Parathyroid adenoma (tissue), 2 donors: ENCODE measurements at regions not wholly inside any gene's neighbourhood (a gene's known extent, or its start where the extent isn't known, plus 50 kb on each side); places are given as distances from the start of the nearest gene placed in this dataset.

Source experiments
- H2AFZ ChIP-seq: fragments of 300-600 bp; sonication (generic); one replicate; pipeline ENCODE4 v1.7.0; 2017; ENCODE audit warnings: antibody characterized with exemption, mild to moderate bottlenecking
- H3K27ac ChIP-seq: fragments of 300-600 bp; sonication (generic); one replicate; pipeline ENCODE4 v1.7.0; 2017
- H3K27me3 ChIP-seq: fragments of 300-600 bp; sonication (generic); one replicate; pipeline ENCODE4 v1.7.0; 2017; ENCODE audit warnings: low read length; ENCODE audit not compliant: control insufficient read depth, insufficient read depth
- H3K36me3 ChIP-seq: fragments of 300-600 bp; sonication (generic); one replicate; pipeline ENCODE4 v1.7.0; 2017; ENCODE audit warnings: low read length; ENCODE audit not compliant: control insufficient read depth, insufficient read depth
- H3K4me1 ChIP-seq: fragments of 300-600 bp; sonication (generic); one replicate; pipeline ENCODE4 v1.7.0; 2017; ENCODE audit warnings: control low read depth
- H3K4me2 ChIP-seq: fragments of 300-600 bp; sonication (generic); one replicate; pipeline ENCODE4 v1.7.0; 2017; ENCODE audit warnings: low read length
- H3K4me3 ChIP-seq: fragments of 300-600 bp; sonication (generic); one replicate; pipeline ENCODE4 v1.7.0; 2017; ENCODE audit warnings: low read depth, low read length
- H3K79me2 ChIP-seq: fragments of 300-600 bp; sonication (generic); one replicate; pipeline ENCODE4 v1.7.0; 2017; ENCODE audit warnings: control low read depth
- H3K9ac ChIP-seq: fragments of 300-600 bp; sonication (generic); one replicate; pipeline ENCODE4 v1.7.0; 2017; ENCODE audit warnings: mild to moderate bottlenecking
- H3K9me3 ChIP-seq: fragments of 300-600 bp; sonication (generic); one replicate; pipeline ENCODE4 v1.7.0; 2017; ENCODE audit warnings: low read length; ENCODE audit not compliant: control insufficient read depth
- TF ChIP-seq, protein P1 (sequence below): fragments of 300-600 bp; sonication (generic); IDR thresholded peaks from one replicate; pipeline ENCODE4 v1.7.0; 2017; ENCODE audit warnings: antibody characterized with exemption, mild to moderate bottlenecking
- donor health status: primary hyperparathyroidism.

DNA sequence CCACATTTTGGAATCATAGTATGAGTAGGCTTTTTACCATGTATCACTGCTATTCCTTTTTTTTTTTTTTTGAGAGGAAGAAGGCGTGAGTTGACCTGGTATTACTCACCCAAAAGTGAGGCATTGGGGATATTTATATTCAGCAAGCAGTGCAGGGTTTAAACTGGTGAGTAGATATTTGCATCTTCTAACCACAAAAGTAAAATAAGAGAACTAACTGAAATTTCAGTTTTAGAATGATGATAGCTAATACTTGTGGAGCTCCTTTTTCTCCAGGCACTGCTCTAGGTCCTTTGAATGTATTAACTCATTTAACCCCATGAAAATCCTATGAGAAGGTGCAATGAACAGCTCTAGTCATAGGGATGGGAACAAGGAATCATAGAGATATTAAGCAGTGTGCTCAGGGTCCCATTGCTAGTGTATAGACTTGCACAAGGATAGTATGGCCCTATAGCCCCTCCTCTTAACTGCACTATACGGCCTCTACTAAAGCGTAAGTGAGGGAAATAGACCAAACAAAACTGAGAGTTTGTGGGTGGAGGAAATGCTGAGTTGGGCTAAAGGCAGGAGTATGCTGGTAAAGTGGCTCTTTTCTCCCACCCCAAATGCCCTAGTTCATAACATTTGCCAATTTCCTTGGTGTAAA lies 104.3 kb upstream of the MAX start:
- H3K4me1 ChIP-seq: no peaks in the 10 kb centered on the region
- H3K9ac ChIP-seq: no peak overlapping the region
- H3K36me3 ChIP-seq: no peaks in the 10 kb centered on the region
- H3K27ac ChIP-seq: no peak overlapping the region
- H2AFZ ChIP-seq: no peak overlapping the region
- TF ChIP-seq, protein P1, sequence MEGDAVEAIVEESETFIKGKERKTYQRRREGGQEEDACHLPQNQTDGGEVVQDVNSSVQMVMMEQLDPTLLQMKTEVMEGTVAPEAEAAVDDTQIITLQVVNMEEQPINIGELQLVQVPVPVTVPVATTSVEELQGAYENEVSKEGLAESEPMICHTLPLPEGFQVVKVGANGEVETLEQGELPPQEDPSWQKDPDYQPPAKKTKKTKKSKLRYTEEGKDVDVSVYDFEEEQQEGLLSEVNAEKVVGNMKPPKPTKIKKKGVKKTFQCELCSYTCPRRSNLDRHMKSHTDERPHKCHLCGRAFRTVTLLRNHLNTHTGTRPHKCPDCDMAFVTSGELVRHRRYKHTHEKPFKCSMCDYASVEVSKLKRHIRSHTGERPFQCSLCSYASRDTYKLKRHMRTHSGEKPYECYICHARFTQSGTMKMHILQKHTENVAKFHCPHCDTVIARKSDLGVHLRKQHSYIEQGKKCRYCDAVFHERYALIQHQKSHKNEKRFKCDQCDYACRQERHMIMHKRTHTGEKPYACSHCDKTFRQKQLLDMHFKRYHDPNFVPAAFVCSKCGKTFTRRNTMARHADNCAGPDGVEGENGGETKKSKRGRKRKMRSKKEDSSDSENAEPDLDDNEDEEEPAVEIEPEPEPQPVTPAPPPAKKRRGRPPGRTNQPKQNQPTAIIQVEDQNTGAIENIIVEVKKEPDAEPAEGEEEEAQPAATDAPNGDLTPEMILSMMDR: no peak
- H3K4me2 ChIP-seq: no peak overlapping the region
- H3K27me3 ChIP-seq: no peaks in the 10 kb centered on the region
- no peaks in the 10 kb centered on the region for H3K9me3 ChIP-seq
- no peak overlapping the region for H3K4me3 ChIP-seq
- no peaks in the 10 kb centered on the region for H3K79me2 ChIP-seq

DNA sequence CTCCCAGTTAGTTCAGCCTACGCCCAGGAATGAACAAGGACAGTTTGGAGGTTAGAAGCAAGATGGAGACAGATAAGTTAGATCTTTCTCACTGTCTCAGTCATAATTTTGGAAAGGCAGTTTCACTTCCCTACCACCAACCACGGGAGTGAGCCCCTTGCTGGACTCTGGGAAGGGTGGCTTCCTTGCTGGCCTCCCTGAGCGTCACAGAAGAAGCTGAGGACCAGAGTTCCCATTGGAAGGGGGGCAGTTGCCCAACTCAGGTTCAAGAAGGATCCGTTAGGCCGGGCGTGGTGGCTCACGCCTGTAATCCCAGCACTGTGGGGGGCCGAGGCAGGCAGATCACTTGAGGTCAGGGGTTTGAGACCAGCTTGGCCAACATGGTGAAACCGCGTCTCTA lies 106.2 kb upstream of the MAX start:
- Histone ChIP-seq H3K4me2 (no peak overlapping the region), H3K27ac (no peak overlapping the region), H3K4me3 (no peak overlapping the region), H3K9me3 (no peaks in the 10 kb centered on the region), H3K79me2 (no peaks in the 10 kb centered on the region), H3K27me3 (no peaks in the 10 kb centered on the region), H3K4me1 (peaks cover 3% of the 10 kb centered on the region), H3K36me3 (no peaks in the 10 kb centered on the region), H3K9ac (no peak overlapping the region), H2AFZ (no peak overlapping the region)
- TF ChIP-seq, protein P1: no peak

DNA sequence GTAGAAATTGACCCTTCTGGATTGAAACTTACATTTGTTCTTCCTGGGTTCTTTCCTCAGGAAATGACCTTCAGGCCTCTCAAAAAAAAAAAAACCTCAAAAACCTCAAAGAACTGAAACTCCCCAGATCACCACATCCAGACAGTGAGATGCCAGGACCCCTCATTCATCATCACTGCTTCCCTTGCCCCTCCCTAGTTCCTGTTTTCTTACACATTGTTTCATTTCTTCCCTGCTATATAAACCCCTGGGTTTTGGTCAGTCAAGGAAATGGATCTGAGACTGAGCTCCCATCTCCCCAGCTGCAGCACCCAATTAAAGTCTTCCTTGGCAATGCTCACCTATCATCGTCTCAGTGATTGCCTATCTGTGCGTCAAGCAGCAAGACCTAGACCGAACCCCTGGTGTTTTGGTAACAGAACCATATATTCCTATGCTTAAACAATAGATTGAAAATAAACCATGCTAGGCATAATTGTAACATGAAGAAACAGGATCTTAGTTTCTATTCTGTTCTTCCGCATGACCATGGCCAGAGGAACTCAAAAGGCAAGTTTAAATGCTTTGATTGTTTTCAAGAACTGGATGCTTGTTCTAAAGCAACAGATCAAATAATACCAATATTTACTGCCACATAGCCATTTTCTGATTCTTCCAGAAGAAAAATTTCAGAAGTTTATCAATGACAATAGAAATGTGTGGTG lies 108.0 kb upstream of the MAX start:
- Histone ChIP-seq H3K27ac (no peak overlapping the region), H3K4me1 (peaks cover 3% of the 10 kb centered on the region), H3K27me3 (no peaks in the 10 kb centered on the region), H3K36me3 (no peaks in the 10 kb centered on the region), H3K4me2 (no peak overlapping the region), H3K9ac (no peak overlapping the region), H2AFZ (no peak overlapping the region), H3K9me3 (no peaks in the 10 kb centered on the region), H3K79me2 (no peaks in the 10 kb centered on the region), H3K4me3 (no peak overlapping the region)
- TF ChIP-seq, protein P1: no peak

DNA sequence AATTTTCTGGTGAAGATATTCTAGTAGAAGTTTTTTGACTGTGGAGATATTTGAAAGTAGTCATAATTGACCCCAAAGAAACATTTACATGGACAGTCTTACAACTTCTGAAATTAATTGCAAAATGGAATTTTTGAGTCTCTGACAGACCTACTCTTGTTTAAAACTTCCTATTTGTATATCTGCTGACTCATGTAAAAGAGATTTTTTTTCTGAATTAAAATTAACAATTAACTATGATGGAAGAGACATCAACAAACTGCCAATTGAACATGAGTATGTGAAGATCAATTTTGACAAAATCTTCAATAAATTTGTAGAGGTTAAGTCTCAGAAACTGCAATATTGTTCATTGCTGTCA lies 108.5 kb upstream of the MAX start:
- Histone ChIP-seq H3K79me2 (no peaks in the 10 kb centered on the region), H2AFZ (no peak overlapping the region), H3K4me1 (peaks cover 3% of the 10 kb centered on the region), H3K9ac (no peak overlapping the region), H3K36me3 (no peaks in the 10 kb centered on the region), H3K4me3 (no peak overlapping the region), H3K9me3 (no peaks in the 10 kb centered on the region), H3K27me3 (no peaks in the 10 kb centered on the region), H3K27ac (no peak overlapping the region), H3K4me2 (no peak overlapping the region)
- TF ChIP-seq, protein P1: no peak
